HepG2 (cell line): ENCODE measurements at regions not wholly inside any gene's neighbourhood (a gene's known extent, or its start where the extent isn't known, plus 50 kb on each side); places are given as distances from the start of the nearest gene placed in this dataset.

Source experiments
- ATAC-seq: fragments of 200-7000 bp; cut with Tn5 transposase; 3 replicates; pipeline ENCODE4 v1.9.1; 2020; ENCODE audit warnings: mild to moderate bottlenecking, moderate library complexity
- BruUV-seq: library from RNA; stranded (reverse); fragments of 400-500 nt; replicated peaks from 2 replicates; lab custom pipeline; 2021; lab: Mats Ljungman, UMichigan
- CTCF ChIA-PET: fragments of 300-600 bp; formaldehyde crosslinking; extraction: SDS; loops from one replicate; lab custom pipeline; 2021; ENCODE audit warnings: low total read pairs, inconsistent platforms, low intra/inter-chr PET ratio; lab: Yijun Ruan, JAX
- POLR2A ChIA-PET: fragments of 350-600 bp; sonication (Branson Sonifier 250); formaldehyde crosslinking; loops from one replicate; lab custom pipeline; 2020; ENCODE audit warnings: antibody characterized with exemption, inconsistent platforms; lab: Yijun Ruan, JAX
- DNase-seq: peaks from one replicate; pipeline ENCODE4 v3.0.0-alpha.2; 2015; ENCODE audit warnings: low spot score
- FAIRE-seq: peaks from 3 replicates; lab custom pipeline; 2011; peaks lifted over from hg19 to GRCh38; lab: Jason Lieb, UNC
- H2AFZ ChIP-seq: one replicate; pipeline ENCODE4 v1.6.1; 2011; ENCODE audit warnings: low read length, inconsistent platforms
- H3K27ac ChIP-seq: fragments of 300-600 bp; 3 replicates; pipeline ENCODE4 v1.8.0; 2011; ENCODE audit warnings: mixed run types, mild to moderate bottlenecking, mixed read lengths, low read length, inconsistent platforms; ENCODE audit not compliant: insufficient read depth; ENCODE audit errors: extremely low read length
- H3K27me3 ChIP-seq, 2 experiments: fragments of 200-600 bp in 1 of 2; 2 replicates in 1 of 2; 3 replicates in 1 of 2; pipeline versions ENCODE4 v1.6.0 to v1.8.0; 2011; ENCODE audit warnings: low read length in 2 of 2, mild to moderate bottlenecking in 2 of 2, moderate library complexity in 2 of 2, inconsistent platforms in 1 of 2; ENCODE audit not compliant: insufficient read depth in 2 of 2, control insufficient read depth in 1 of 2
- H3K36me3 ChIP-seq, 2 experiments: fragments of 200-600 bp in 1 of 2; replicated peaks in 1 of 2; 2 replicates in 1 of 2; 3 replicates in 1 of 2; pipeline versions ENCODE4 v1.5.1 to v1.8.0; 2011; ENCODE audit warnings: low read length in 2 of 2, inconsistent platforms in 1 of 2; ENCODE audit not compliant: insufficient read depth in 2 of 2, control insufficient read depth in 1 of 2
- H3K4me1 ChIP-seq: 2 replicates; pipeline ENCODE4 v1.5.1; 2012; ENCODE audit warnings: low read length, inconsistent platforms; ENCODE audit not compliant: insufficient read depth
- H3K4me2 ChIP-seq: 2 replicates; pipeline ENCODE4 v1.6.0; 2011; ENCODE audit warnings: low read depth, low read length, inconsistent platforms
- H3K4me3 ChIP-seq, 3 experiments: fragments of 200-600 bp in 1 of 3; sonication (generic), shearing (Covaris generic) in 1 of 3; replicated peaks in 1 of 3; 2 replicates each; pipeline ENCODE4 v1.5.1; 2011 to 2016; ENCODE audit warnings: low read length in 3 of 3, inconsistent platforms in 2 of 3, low read depth in 2 of 3, mild to moderate bottlenecking in 2 of 3, control low read depth in 1 of 3, mixed read lengths in 1 of 3; ENCODE audit not compliant: insufficient read depth in 1 of 3
- H3K79me2 ChIP-seq: one replicate; pipeline ENCODE4 v1.6.1; 2011; ENCODE audit warnings: low read length, inconsistent platforms; ENCODE audit not compliant: insufficient read depth
- H3K9ac ChIP-seq: 2 replicates; pipeline ENCODE4 v1.6.0; 2011; ENCODE audit warnings: mild to moderate bottlenecking, low read depth, low read length, inconsistent platforms; ENCODE audit not compliant: insufficient read depth
- H3K9me3 ChIP-seq: 2 replicates; pipeline ENCODE4 v1.5.1; 2012; ENCODE audit warnings: mild to moderate bottlenecking, low read length
- H4K20me1 ChIP-seq: 2 replicates; pipeline ENCODE4 v1.6.0; 2011; ENCODE audit warnings: inconsistent platforms, mild to moderate bottlenecking, low read length, moderate library complexity; ENCODE audit not compliant: insufficient read depth
- CENPX ChIP-seq: sonication (generic); formaldehyde crosslinking; IDR thresholded peaks from 2 replicates; pipeline ENCODE4 v1.9.0; 2021; ENCODE audit warnings: mild to moderate bottlenecking, missing genetic modification reagents, moderate library complexity
- ETS1 ChIP-seq: sonication (generic); formaldehyde crosslinking; IDR thresholded peaks from 2 replicates; pipeline ENCODE4 v1.4.0; 2020; ENCODE audit warnings: missing genetic modification reagents
- KLF16 ChIP-seq, 2 experiments: sonication (generic) in 1 of 2; formaldehyde crosslinking in 1 of 2; IDR thresholded peaks; 2 replicates each; pipeline versions ENCODE4 v1.6.1 to v1.8.0; 2016 to 2023; ENCODE audit warnings: missing genetic modification reagents in 2 of 2, missing compliant biosample characterization in 1 of 2
- PAWR ChIP-seq: sonication (generic); formaldehyde crosslinking; IDR thresholded peaks from 2 replicates; pipeline ENCODE4 v1.4.0; 2020; ENCODE audit warnings: missing genetic modification reagents, mild to moderate bottlenecking, borderline replicate concordance
- POLR2G ChIP-seq: fragments of 200-400 bp; formaldehyde crosslinking; IDR thresholded peaks from 2 replicates; pipeline ENCODE4 v1.6.1; 2018; ENCODE audit warnings: mild to moderate bottlenecking, low read depth, low read length, moderate library complexity
- PRMT3 ChIP-seq: sonication (generic); formaldehyde crosslinking; IDR thresholded peaks from 2 replicates; pipeline ENCODE4 v1.8.1; 2022; ENCODE audit warnings: low read depth, mild to moderate bottlenecking, moderate library complexity, missing genetic modification reagents, borderline replicate concordance
- PTBP1 ChIP-seq: fragments of 200-400 bp; formaldehyde crosslinking; IDR thresholded peaks from 2 replicates; pipeline ENCODE4 v1.6.1; 2018; ENCODE audit warnings: low read length, low read depth; ENCODE audit not compliant: poor library complexity, severe bottlenecking
- RARG ChIP-seq: sonication (generic); formaldehyde crosslinking; IDR thresholded peaks from 2 replicates; pipeline ENCODE4 v1.4.0; 2020; ENCODE audit warnings: low read depth, mild to moderate bottlenecking, missing genetic modification reagents
- REXO4 ChIP-seq: sonication (generic); formaldehyde crosslinking; IDR thresholded peaks from 2 replicates; pipeline ENCODE4 v1.8.0; 2022; ENCODE audit warnings: missing genetic modification reagents, mild to moderate bottlenecking, borderline replicate concordance
- SIN3B ChIP-seq: fragments of 150-350 bp; IDR thresholded peaks from 2 replicates; pipeline ENCODE4 v1.6.1; 2014; ENCODE audit warnings: low read length
- SRSF9 ChIP-seq: fragments of 200-400 bp; formaldehyde crosslinking; IDR thresholded peaks from 2 replicates; pipeline ENCODE4 v1.6.1; 2018; ENCODE audit warnings: borderline replicate concordance, mild to moderate bottlenecking, low read depth, low read length; ENCODE audit not compliant: insufficient read depth, poor library complexity, severe bottlenecking
- STAG1 ChIP-seq: sonication (generic); formaldehyde crosslinking; IDR thresholded peaks from 2 replicates; pipeline ENCODE4 v1.4.0; 2020; ENCODE audit warnings: missing genetic modification reagents
- TFDP2 ChIP-seq: sonication (generic); formaldehyde crosslinking; IDR thresholded peaks from 2 replicates; pipeline ENCODE4 v1.4.0; 2020; ENCODE audit warnings: missing genetic modification reagents
- ZNF333 ChIP-seq: sonication (generic); formaldehyde crosslinking; IDR thresholded peaks from 2 replicates; pipeline ENCODE4 v1.4.0; 2020; ENCODE audit warnings: mild to moderate bottlenecking, missing genetic modification reagents, borderline replicate concordance
- ZNF512 ChIP-seq: sonication (generic); formaldehyde crosslinking; IDR thresholded peaks from 2 replicates; pipeline ENCODE4 v1.4.0; 2020; ENCODE audit warnings: mild to moderate bottlenecking, missing genetic modification reagents
- ZNF547 ChIP-seq: sonication (generic); formaldehyde crosslinking; IDR thresholded peaks from 2 replicates; pipeline ENCODE4 v1.5.1; 2020; ENCODE audit warnings: mild to moderate bottlenecking, missing genetic modification reagents
- ZNF567 ChIP-seq: sonication (generic); formaldehyde crosslinking; IDR thresholded peaks from 2 replicates; pipeline ENCODE4 v1.8.1; 2023; ENCODE audit warnings: mild to moderate bottlenecking, missing genetic modification reagents, borderline replicate concordance
- ZNF816 ChIP-seq: sonication (generic); formaldehyde crosslinking; IDR thresholded peaks from 2 replicates; pipeline ENCODE4 v1.8.0; 2022; ENCODE audit warnings: missing genetic modification reagents, mild to moderate bottlenecking, borderline replicate concordance
- WGBS: methylation state at CpG from one replicate; pipeline ENCODE4 v1.1.6; 2017; ENCODE audit warnings: low lambda C conversion rate; 5-methylcytosine and 5-hydroxymethylcytosine counted together
- in situ Hi-C: cut with HindIII; loops from 2 replicates; pipeline ENCODE4 v1.10.0; 2017; ENCODE audit warnings: low pct_unique_long_range_greater_than_20kb; ENCODE audit not compliant: extremely low pct_ligation_motif_present
- intact Hi-C: fragments of 100-400 bp; cut with micrococcal nuclease; formaldehyde crosslinking; loops from one replicate; pipeline ENCODE4 v1.10.0; 2022; ENCODE audit not compliant: unreplicated experiment

- TF ChIP-seq SRSF9 (no peak), POLR2G (no peak), PTBP1 (no peak), STAG1 (CRISPR knock-in tag) (no peak), ZNF333 (no peak), REXO4 (no peak)
Observed at GRCh38 chr3:88918841-88919240, 188.6 kb upstream of the EPHA3 start (continued).

- CTCF ChIA-PET, result no interaction called here
- in situ Hi-C loops (no loop called here), intact Hi-C loops (no loop called here)
- no peaks in the 10 kb centered on the region for H3K36me3 ChIP-seq
- no peak overlapping the region for H3K27ac ChIP-seq
- WGBS, result 3% methylated on average over 2 of the region's 2 CpGs
- no TSS peak for BruUV-seq
- H3K27me3 ChIP-seq, result no peaks in the 10 kb centered on the region
- ATAC-seq (no peak), DNase-seq (no peak), FAIRE-seq (no peak)
- H4K20me1 ChIP-seq, result no peaks in the 10 kb centered on the region
- POLR2A ChIA-PET, result no interaction called here
- no peak overlapping the region for H3K9ac ChIP-seq
- H3K4me2 ChIP-seq, result no peak overlapping the region
- no peak overlapping the region for H3K4me3 ChIP-seq
- no peaks in the 10 kb centered on the region for H3K79me2 ChIP-seq
- no peaks in the 10 kb centered on the region for H3K4me1 ChIP-seq
- no peak overlapping the region for H2AFZ ChIP-seq
- H3K9me3 ChIP-seq, result no peaks in the 10 kb centered on the region
- TF ChIP-seq TFDP2 (CRISPR knock-in tag), result no peak
- TF ChIP-seq PAWR (CRISPR knock-in tag), result no peak
- no peak for TF ChIP-seq ZNF547
- no peak for TF ChIP-seq KLF16 (CRISPR knock-in tag; IDR thresholded peaks at IDR 0.05)
- TF ChIP-seq RARG, result no peak
- TF ChIP-seq PRMT3 (CRISPR knock-in tag), result no peak
- no peak for TF ChIP-seq ZNF816
- TF ChIP-seq CENPX, result no peak
- TF ChIP-seq ZNF567 (CRISPR knock-in tag), result no peak
- no peak for TF ChIP-seq ETS1 (CRISPR knock-in tag)
- TF ChIP-seq ZNF512, result no peak
- no peak for TF ChIP-seq SIN3B
Observed at GRCh38 chr3:88921986-88922385, 185.4 kb upstream of the EPHA3 start.
